Mucosa of gallbladder (tissue), 1 donor: ENCODE measurements at regions not wholly inside any gene's neighbourhood (a gene's known extent, or its start where the extent isn't known, plus 50 kb on each side); places are given as distances from the start of the nearest gene placed in this dataset.

Experiments used
- DNase-seq: peaks from one replicate; pipeline ENCODE4 v3.0.0-alpha.2; 2020; ENCODE audit warnings: low spot score
- donor health status: DM: no; HTN: no; CAD: no.

- no peak for DNase-seq
Measured at GRCh38 chr3:176562331-176562730, 635.0 kb downstream of the TBL1XR1 start.

GRCh38 chr3:176561826-176562225, 635.5 kb downstream of the TBL1XR1 start:
- no peak for DNase-seq

- DNase-seq, result no peak
Measured at GRCh38 chr3:176554791-176555654, 642.3 kb downstream of the TBL1XR1 start.

GRCh38 chr3:176554264-176554663, 643.0 kb downstream of the TBL1XR1 start:
- no peak for DNase-seq

- no peak for DNase-seq
Measured at GRCh38 chr3:176526942-176527341, 670.3 kb downstream of the TBL1XR1 start.

GRCh38 chr3:176526225-176526624, 671.1 kb downstream of the TBL1XR1 start:
- DNase-seq, result no peak

GRCh38 chr3:176523114-176523513, 674.2 kb downstream of the TBL1XR1 start:
- no peak for DNase-seq

GRCh38 chr3:176522436-176522835, 674.8 kb downstream of the TBL1XR1 start:
- no peak for DNase-seq

- no peak for DNase-seq
Measured at GRCh38 chr3:176521531-176522175, 675.6 kb downstream of the TBL1XR1 start.

- no peak for DNase-seq
Measured at GRCh38 chr3:176514297-176514696, 683.0 kb downstream of the TBL1XR1 start.

GRCh38 chr3:176513604-176514003, 683.7 kb downstream of the TBL1XR1 start:
- no peak for DNase-seq

GRCh38 chr3:176512037-176512436, 685.2 kb downstream of the TBL1XR1 start:
- no peak for DNase-seq

- DNase-seq, result no peak
Measured at GRCh38 chr3:176510097-176510496, 687.2 kb downstream of the TBL1XR1 start.

- no peak for DNase-seq
Measured at GRCh38 chr3:176505878-176506621, 691.2 kb downstream of the TBL1XR1 start.

GRCh38 chr3:176491084-176491483, 706.2 kb downstream of the TBL1XR1 start:
- no peak for DNase-seq

GRCh38 chr3:176490357-176490756, 706.9 kb downstream of the TBL1XR1 start:
- DNase-seq, result no peak

- no peak for DNase-seq
Measured at GRCh38 chr3:176479248-176479647, 718.0 kb downstream of the TBL1XR1 start.

- DNase-seq, result no peak
Measured at GRCh38 chr3:176469694-176470205, 727.5 kb downstream of the TBL1XR1 start.

GRCh38 chr3:176463610-176464009, 733.7 kb downstream of the TBL1XR1 start:
- no peak for DNase-seq

GRCh38 chr3:176447369-176447768, 749.9 kb downstream of the TBL1XR1 start:
- DNase-seq, result no peak

GRCh38 chr3:176442326-176442725, 755.0 kb downstream of the TBL1XR1 start:
- no peak for DNase-seq

GRCh38 chr3:176439729-176440128, 757.6 kb downstream of the TBL1XR1 start:
- DNase-seq, result no peak
